HL-60 (cell line): ENCODE measurements at regions not wholly inside any gene's neighbourhood (a gene's known extent, or its start where the extent isn't known, plus 50 kb on each side); places are given as distances from the start of the nearest gene placed in this dataset.

Source experiments
- DNase-seq, 2 experiments: peaks; one replicate each; pipeline ENCODE4 v3.0.0-alpha.2; 2010 to 2020; ENCODE audit warnings: low read depth in 1 of 2, low spot score in 1 of 2
- H3K27ac ChIP-seq: fragments of 250-450 bp; sonication (Bioruptor Pico); replicated peaks from 2 replicates; pipeline ENCODE4 v1.5.1; 2020; ENCODE audit warnings: mild to moderate bottlenecking, moderate library complexity
- H3K27me3 ChIP-seq: fragments of 250-450 bp; sonication (Bioruptor Pico); 2 replicates; pipeline ENCODE4 v1.5.1; 2021; ENCODE audit warnings: mild to moderate bottlenecking, moderate library complexity; ENCODE audit not compliant: insufficient read depth, poor library complexity, severe bottlenecking
- H3K4me3 ChIP-seq: replicated peaks from 2 replicates; pipeline ENCODE4 v1.5.1; 2011; ENCODE audit warnings: mild to moderate bottlenecking, control low read depth, low read length; ENCODE audit not compliant: insufficient read depth
- GABPA ChIP-seq: IDR thresholded peaks from 2 replicates; pipeline ENCODE4 v1.6.1; 2012; ENCODE audit warnings: low read depth
- POLR2AphosphoS5 ChIP-seq: IDR thresholded peaks from 2 replicates; pipeline ENCODE4 v1.6.1; 2012; ENCODE audit warnings: low read depth
- SPI1 ChIP-seq: IDR thresholded peaks from 2 replicates; pipeline ENCODE4 v1.6.1; 2012; ENCODE audit warnings: low read depth, mild to moderate bottlenecking, borderline replicate concordance
- TF ChIP-seq, protein P1 (sequence below): IDR thresholded peaks from one replicate; pipeline ENCODE4 v1.5.1; 2011; ENCODE audit warnings: low read length, control low read depth, inconsistent platforms; ENCODE audit not compliant: insufficient read depth
- TF ChIP-seq, protein P2 (sequence below): IDR thresholded peaks from 2 replicates; pipeline ENCODE4 v1.6.1; 2012; ENCODE audit warnings: low read depth; ENCODE audit not compliant: insufficient replicate concordance

DNA sequence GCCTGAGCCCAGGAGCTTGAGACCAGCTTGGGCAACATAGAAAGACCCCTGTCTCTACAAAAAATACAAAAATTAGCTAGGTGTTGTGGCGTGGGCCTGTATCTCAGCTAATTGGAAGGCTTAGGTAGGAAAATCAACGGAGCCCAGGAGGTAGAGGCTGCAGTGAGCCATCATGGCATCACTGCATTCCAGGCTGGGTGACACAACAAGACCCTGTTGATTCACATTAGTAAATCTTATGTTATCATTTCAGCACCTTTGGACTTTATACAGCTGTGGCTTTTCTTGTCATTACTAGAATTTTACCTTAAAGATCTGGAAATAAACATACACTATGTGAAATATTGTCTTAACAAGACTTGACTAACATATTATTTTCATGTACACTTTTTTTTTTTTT lies 185.0 kb downstream of the ZNF608 start:
- no peak overlapping the region for H3K27ac ChIP-seq
- no peak for TF ChIP-seq GABPA
- TF ChIP-seq POLR2AphosphoS5, result no peak
- no peak for TF ChIP-seq SPI1
- TF ChIP-seq, protein P1, sequence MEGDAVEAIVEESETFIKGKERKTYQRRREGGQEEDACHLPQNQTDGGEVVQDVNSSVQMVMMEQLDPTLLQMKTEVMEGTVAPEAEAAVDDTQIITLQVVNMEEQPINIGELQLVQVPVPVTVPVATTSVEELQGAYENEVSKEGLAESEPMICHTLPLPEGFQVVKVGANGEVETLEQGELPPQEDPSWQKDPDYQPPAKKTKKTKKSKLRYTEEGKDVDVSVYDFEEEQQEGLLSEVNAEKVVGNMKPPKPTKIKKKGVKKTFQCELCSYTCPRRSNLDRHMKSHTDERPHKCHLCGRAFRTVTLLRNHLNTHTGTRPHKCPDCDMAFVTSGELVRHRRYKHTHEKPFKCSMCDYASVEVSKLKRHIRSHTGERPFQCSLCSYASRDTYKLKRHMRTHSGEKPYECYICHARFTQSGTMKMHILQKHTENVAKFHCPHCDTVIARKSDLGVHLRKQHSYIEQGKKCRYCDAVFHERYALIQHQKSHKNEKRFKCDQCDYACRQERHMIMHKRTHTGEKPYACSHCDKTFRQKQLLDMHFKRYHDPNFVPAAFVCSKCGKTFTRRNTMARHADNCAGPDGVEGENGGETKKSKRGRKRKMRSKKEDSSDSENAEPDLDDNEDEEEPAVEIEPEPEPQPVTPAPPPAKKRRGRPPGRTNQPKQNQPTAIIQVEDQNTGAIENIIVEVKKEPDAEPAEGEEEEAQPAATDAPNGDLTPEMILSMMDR, result no peak
- TF ChIP-seq, protein P2, sequence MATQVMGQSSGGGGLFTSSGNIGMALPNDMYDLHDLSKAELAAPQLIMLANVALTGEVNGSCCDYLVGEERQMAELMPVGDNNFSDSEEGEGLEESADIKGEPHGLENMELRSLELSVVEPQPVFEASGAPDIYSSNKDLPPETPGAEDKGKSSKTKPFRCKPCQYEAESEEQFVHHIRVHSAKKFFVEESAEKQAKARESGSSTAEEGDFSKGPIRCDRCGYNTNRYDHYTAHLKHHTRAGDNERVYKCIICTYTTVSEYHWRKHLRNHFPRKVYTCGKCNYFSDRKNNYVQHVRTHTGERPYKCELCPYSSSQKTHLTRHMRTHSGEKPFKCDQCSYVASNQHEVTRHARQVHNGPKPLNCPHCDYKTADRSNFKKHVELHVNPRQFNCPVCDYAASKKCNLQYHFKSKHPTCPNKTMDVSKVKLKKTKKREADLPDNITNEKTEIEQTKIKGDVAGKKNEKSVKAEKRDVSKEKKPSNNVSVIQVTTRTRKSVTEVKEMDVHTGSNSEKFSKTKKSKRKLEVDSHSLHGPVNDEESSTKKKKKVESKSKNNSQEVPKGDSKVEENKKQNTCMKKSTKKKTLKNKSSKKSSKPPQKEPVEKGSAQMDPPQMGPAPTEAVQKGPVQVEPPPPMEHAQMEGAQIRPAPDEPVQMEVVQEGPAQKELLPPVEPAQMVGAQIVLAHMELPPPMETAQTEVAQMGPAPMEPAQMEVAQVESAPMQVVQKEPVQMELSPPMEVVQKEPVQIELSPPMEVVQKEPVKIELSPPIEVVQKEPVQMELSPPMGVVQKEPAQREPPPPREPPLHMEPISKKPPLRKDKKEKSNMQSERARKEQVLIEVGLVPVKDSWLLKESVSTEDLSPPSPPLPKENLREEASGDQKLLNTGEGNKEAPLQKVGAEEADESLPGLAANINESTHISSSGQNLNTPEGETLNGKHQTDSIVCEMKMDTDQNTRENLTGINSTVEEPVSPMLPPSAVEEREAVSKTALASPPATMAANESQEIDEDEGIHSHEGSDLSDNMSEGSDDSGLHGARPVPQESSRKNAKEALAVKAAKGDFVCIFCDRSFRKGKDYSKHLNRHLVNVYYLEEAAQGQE, result no peak
- no peaks in the 10 kb centered on the region for H3K27me3 ChIP-seq
- H3K4me3 ChIP-seq, result no peak overlapping the region
- no peak for DNase-seq

DNA sequence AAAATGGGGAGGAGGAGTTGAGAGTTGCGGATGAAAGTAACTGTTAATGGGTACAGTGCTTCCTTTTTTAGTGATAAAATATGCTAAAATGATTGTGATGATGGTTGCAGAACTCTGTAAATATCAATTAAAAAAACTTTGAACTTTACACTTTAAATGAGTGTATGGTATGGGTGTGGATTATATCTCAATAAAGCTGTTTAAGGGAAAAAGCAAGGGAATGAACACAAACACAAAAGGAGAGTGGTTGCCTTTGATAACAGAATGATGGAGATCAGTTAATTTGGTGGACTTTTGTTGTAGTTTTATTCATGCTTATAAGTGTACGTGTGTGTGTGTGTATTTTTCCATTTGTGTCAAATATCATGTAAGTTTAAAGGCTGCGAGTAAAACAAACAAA lies 186.1 kb downstream of the ZNF608 start:
- DNase-seq, result no peak
- no peak overlapping the region for H3K27ac ChIP-seq
- no peak overlapping the region for H3K4me3 ChIP-seq
- H3K27me3 ChIP-seq, result no peaks in the 10 kb centered on the region
- TF ChIP-seq SPI1, result no peak
- TF ChIP-seq, protein P2, result no peak
- TF ChIP-seq GABPA, result no peak
- TF ChIP-seq, protein P1, result no peak
- no peak for TF ChIP-seq POLR2AphosphoS5

DNA sequence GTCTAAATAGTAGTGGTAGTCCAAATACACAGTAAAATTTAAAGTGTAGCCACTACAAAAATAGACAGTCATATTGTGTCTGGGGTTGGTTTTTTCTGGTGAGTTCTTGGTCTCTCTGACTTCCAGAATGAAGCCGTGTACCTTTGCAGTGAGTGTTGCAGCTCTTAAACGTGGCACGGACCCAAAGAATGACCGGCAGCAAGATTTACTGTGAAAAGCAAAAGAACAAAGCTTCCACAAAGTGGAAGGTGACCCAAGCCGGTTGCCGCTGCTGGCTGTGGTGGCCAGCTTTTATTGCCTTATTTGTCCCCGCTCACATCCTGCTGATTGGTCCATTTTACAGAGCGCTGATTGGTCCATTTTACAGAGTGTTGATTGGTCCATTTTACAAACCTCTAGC lies 188.7 kb downstream of the ZNF608 start:
- TF ChIP-seq SPI1 (no peak), GABPA (no peak), POLR2AphosphoS5 (no peak)
- TF ChIP-seq, protein P1, result no peak
- TF ChIP-seq, protein P2, result no peak
- Histone ChIP-seq H3K27me3 (no peaks in the 10 kb centered on the region), H3K27ac (no peak overlapping the region), H3K4me3 (no peak overlapping the region)
- no peak for DNase-seq
